GM06990 (cell line): ENCODE measurements at regions not wholly inside any gene's neighbourhood (a gene's known extent, or its start where the extent isn't known, plus 50 kb on each side); places are given as distances from the start of the nearest gene placed in this dataset.

Experiments
- DNase-seq: peaks from one replicate; pipeline ENCODE4 v3.0.0-alpha.2; 2011; ENCODE audit not compliant: insufficient read length; ENCODE audit errors: extremely low read depth
- H3K27me3 ChIP-seq: replicated peaks from 2 replicates; pipeline ENCODE4 v1.6.0; 2011; ENCODE audit warnings: low read length; ENCODE audit not compliant: control insufficient read depth, insufficient read depth
- H3K36me3 ChIP-seq: 2 replicates; pipeline ENCODE4 v1.5.1; 2011; ENCODE audit warnings: low read length; ENCODE audit not compliant: control insufficient read depth, insufficient read depth
- H3K4me3 ChIP-seq: replicated peaks from 2 replicates; pipeline ENCODE4 v1.5.1; 2011; ENCODE audit warnings: low read depth, mild to moderate bottlenecking, control low read depth, low read length
- CTCF ChIP-seq: IDR thresholded peaks from 2 replicates; pipeline ENCODE4 v1.5.1; 2011; ENCODE audit warnings: low read length, control low read depth, mild to moderate bottlenecking, inconsistent platforms; ENCODE audit not compliant: insufficient read depth, poor library complexity, severe bottlenecking

GRCh38 chr7:12803542-12803941 is 116.1 kb downstream of the ARL4A start:
- Histone ChIP-seq H3K36me3 (no peaks in the 10 kb centered on the region), H3K27me3 (no peaks in the 10 kb centered on the region), H3K4me3 (no peak overlapping the region)
- DNase-seq, result no peak
- no peak for TF ChIP-seq CTCF

- Histone ChIP-seq H3K36me3 (no peaks in the 10 kb centered on the region), H3K4me3 (no peak overlapping the region), H3K27me3 (no peaks in the 10 kb centered on the region)
- no peak for TF ChIP-seq CTCF
- no peak for DNase-seq
These were observed 118.1 kb downstream of the ARL4A start for GRCh38 chr7:12805518-12805928.

GRCh38 chr7:12805957-12806356 is 118.5 kb downstream of the ARL4A start:
- no peak for DNase-seq
- TF ChIP-seq CTCF, result no peak

GRCh38 chr7:12809476-12809875 is 122.0 kb downstream of the ARL4A start:
- no peak for DNase-seq

More at GRCh38 chr7:12805957-12806356, 118.5 kb downstream of the ARL4A start:
- Histone ChIP-seq H3K4me3 (no peak overlapping the region), H3K27me3 (no peaks in the 10 kb centered on the region), H3K36me3 (no peaks in the 10 kb centered on the region)

GRCh38 chr7:12812111-12812510 is 124.7 kb downstream of the ARL4A start:
- TF ChIP-seq CTCF, result no peak
- no peak overlapping the region for H3K4me3 ChIP-seq
- no peaks in the 10 kb centered on the region for H3K27me3 ChIP-seq
- no peaks in the 10 kb centered on the region for H3K36me3 ChIP-seq
- no peak for DNase-seq

More at GRCh38 chr7:12809476-12809875, 122.0 kb downstream of the ARL4A start:
- Histone ChIP-seq H3K4me3 (no peak overlapping the region), H3K27me3 (no peaks in the 10 kb centered on the region), H3K36me3 (no peaks in the 10 kb centered on the region)
- TF ChIP-seq CTCF, result no peak

GRCh38 chr7:12814107-12814506 is 126.7 kb downstream of the ARL4A start:
- Histone ChIP-seq H3K27me3 (no peaks in the 10 kb centered on the region), H3K4me3 (no peak overlapping the region), H3K36me3 (no peaks in the 10 kb centered on the region)
- no peak for TF ChIP-seq CTCF
- no peak for DNase-seq
